HG03097 (cell line): ENCODE measurements at regions not wholly inside any gene's neighbourhood (a gene's known extent, or its start where the extent isn't known, plus 50 kb on each side); places are given as distances from the start of the nearest gene placed in this dataset.
"Not testable (repeated sequence)": the region's sequence is repeated elsewhere in the genome, so short reads cannot be mapped to it uniquely, and the experiment has no call there.

ENCODE experiments used
- ATAC-seq: cut with Tn5 transposase; IDR thresholded peaks from one replicate; pipeline ENCODE4 v1.9.1; 2021; ENCODE audit not compliant: unreplicated experiment, low FRiP score

- no peak for ATAC-seq
These were observed 245.2 kb upstream of the TARS1 start for GRCh38 chr5:33195431-33196165.

DNA sequence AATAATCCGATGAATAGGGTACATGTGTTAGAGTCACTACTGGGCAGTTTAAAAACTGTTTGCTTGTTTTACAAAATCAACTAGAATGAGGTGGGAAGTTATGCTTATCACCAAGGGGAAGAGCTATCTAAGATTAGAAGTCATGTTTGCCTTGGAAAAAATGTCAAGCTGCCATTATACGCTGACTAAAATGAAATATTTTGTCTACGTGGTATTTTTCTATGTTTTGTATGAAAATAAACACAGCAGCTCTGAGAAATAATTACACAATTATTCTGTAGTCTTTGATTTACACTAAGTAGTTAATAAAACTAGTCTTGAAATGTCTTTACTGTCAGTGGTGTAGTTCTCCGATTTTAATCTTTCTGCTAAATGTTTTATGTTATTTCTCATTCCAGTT is 241.9 kb upstream of the TARS1 start:
- no peak for ATAC-seq

GRCh38 chr5:33203931-33204330 is 236.8 kb upstream of the TARS1 start:
- ATAC-seq: no peak

GRCh38 chr5:33205079-33205478 is 235.7 kb upstream of the TARS1 start:
- no peak for ATAC-seq

DNA sequence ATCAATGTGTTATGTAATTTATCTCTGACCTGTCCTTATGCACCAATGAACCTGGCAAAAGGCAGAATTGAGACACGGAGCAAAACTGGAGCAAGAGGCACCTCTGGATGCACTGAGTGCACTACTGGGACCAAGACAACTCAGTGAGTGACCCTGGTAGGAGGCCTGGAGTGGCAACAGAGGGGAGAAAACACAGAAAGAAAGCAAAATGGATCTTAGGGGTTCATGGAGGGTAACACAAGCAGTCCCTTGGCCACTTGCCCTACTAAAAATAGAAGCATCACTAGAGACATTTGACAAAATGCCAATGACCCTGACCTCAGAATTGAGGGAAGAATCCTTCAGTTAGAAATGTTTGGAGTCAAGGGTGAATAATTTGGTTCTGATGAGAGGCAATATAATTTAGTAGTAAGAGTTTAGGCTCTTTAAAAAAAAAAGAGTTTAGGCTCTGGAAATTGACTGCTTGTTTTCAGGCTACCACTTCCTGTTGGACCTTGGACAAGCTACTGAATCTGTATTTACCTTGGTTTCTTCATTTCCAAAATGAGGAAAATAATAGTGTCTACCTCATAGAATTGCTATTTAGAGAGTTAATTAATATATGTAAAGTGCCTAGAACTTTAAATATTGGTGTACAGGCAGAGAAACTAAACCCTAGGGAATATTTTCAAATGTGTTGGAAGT is 234.9 kb upstream of the TARS1 start:
- no peak for ATAC-seq

DNA sequence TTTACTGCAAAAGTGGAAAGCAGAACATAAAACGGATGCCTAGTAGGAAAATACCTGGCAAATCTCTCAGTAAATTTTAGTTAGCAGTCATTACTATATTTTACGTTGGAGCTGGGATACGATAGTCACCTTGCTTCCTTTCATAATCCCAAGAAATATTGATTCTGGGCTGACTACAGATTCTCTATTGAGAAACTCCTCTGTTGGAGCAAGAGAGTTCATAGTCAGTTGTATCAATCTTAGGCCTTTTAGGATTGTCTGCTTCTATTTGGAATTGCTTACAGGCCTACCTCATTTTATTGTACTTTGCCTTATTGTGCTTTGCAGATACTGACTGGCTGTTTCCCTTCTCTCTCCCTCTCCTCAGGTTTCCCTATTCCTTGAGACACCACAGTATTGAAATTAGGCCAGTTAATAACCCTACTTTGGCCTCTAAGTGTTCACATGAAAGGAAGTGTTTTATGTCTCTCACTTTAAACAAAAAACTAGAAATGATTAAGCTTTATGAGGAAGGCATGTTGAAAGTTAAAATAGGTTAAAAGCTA is 233.7 kb upstream of the TARS1 start:
- no peak for ATAC-seq

- ATAC-seq: no peak
These were observed 231.5 kb upstream of the TARS1 start for GRCh38 chr5:33209252-33209651.

DNA sequence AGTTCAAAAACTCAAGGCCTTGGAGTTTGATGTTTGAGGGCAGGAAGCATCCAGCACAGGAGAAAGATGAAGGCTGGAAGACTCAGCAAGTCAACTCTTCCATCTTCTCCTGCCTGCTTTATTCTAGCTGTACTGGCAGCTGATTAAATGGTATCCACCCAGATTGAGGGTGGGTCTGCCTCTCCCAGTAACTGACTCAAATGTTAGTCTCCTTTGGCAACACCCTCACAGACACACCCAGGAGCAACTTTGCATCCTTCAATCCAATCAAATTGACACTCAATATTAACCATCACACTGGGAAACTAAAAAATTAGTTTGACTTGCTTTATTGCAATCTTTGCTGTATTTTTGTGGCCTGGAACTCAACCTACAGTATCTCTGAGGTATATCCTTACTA is 230.5 kb upstream of the TARS1 start:
- ATAC-seq: not testable (repeated sequence)

- ATAC-seq: no peak
These were observed 229.8 kb upstream of the TARS1 start for GRCh38 chr5:33210978-33211377.

GRCh38 chr5:33212439-33212838 is 228.3 kb upstream of the TARS1 start:
- no peak for ATAC-seq

DNA sequence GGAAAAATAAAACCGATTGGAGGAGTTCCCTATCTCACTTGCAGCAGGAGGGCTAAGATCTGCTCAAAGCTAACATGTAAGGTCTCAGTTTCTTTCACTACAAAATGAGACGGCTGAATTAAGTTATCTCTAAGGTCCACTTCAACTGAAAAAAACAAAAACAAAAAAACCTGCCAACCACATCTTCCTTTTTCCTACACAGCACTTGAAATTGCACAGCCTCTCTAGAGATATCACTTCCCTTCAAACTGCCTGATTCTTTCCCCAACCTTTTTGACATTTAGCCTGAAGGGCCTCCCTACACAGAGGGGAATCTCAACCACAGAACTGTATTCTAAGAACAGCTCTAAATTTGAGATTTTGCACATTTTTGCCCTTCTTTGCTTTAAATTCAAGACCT is 227.9 kb upstream of the TARS1 start:
- no peak for ATAC-seq

- ATAC-seq: no peak
These were observed 217.0 kb upstream of the TARS1 start for GRCh38 chr5:33223563-33224284.

DNA sequence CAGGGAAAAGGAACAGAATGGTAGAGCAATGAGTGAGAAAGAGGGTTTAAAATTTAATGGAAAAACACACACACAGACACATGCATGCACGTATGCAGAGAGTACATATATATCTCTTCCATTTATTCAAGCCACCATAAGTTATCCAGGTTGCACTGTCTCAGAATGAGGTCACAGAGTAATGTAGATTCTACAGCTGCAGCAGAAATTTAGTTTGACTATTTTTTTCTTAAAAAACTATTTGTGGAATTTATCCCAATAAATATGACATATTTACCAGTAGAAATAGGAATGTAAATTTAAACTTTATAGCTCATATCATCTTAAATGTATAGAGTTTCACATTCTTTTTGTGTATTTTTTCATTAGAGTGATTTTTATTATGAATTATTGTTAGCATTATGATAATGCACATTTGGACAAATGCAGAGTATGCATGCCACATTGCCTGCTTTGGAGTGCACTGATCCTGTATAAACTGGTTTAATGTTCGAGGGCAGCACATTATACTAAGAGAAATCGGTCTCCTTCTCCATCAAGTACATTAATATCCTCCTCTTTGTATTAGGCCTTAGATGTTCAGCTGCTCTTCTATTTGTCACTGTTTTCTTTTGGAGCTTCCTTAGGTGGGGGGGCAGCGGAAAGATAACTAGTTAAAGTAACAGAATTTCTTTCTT is 216.3 kb upstream of the TARS1 start:
- no peak for ATAC-seq

GRCh38 chr5:33227247-33227646 is 213.5 kb upstream of the TARS1 start:
- no peak for ATAC-seq

DNA sequence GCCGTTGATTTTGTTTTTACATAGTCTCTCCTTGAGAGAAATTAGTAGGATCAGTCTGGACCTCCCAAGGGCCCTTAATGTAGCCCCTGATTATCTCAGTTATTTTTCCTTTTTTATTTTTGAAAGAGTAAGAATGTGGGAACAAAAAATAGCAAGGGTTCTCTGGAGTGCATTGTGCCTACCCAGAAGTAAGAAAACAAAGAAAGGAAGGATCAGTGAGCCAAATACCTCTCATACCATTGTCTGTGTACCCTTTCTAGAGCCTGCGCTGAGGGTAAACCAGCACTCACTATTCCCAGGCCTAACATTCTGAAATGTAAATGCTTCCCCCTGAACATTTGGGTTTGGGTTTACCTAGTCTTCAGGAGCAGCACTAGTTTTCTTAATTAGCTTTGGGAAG is 213.0 kb upstream of the TARS1 start:
- ATAC-seq: no peak

DNA sequence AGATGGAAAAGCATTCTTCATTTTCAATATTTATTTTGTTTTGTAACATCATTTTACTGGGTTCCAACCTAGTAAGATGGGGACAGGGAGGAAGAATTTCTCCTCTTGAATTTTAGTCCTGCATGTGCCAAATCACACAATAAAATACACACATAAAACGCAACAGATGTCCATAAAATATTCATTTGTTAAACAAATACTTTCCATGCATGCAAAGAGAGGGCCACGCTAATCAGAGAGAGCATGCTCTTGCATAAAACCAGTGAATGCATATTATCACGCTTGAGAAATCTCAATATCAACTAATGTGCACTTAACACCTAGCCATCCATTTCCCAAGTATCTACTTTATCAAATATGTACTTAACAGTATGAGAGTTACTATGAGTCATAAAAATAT is 212.6 kb upstream of the TARS1 start:
- no peak for ATAC-seq

GRCh38 chr5:33229216-33229615 is 211.5 kb upstream of the TARS1 start:
- ATAC-seq: no peak

DNA sequence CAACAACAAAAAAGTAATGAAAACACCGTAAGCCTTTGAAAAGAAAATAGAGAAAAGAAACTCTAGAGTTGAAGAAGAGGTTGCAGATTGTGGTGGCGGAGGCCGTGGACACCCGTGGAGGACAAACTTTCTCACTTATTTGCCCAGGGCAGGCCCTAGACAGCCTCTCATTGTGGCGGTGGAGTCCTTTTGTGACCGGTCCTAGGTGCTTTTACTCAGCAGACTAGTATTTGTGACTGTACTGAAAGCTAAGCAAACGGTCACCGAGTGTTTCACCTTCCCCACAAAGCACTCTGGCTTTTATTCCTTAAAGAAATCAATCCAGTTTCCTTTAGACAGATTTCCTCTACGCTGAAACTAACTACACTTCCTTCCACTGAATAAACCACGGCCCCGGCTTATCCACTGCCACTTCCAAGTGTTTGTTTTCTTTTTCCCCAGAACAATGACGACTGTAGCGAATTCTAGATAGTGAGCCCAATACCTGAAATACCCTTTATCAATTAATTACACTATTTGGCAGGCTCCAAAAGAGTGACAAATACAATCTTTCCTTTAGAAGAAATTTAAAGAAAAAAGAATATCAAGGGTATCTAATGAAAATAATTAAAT is 210.2 kb upstream of the TARS1 start:
- no peak for ATAC-seq

DNA sequence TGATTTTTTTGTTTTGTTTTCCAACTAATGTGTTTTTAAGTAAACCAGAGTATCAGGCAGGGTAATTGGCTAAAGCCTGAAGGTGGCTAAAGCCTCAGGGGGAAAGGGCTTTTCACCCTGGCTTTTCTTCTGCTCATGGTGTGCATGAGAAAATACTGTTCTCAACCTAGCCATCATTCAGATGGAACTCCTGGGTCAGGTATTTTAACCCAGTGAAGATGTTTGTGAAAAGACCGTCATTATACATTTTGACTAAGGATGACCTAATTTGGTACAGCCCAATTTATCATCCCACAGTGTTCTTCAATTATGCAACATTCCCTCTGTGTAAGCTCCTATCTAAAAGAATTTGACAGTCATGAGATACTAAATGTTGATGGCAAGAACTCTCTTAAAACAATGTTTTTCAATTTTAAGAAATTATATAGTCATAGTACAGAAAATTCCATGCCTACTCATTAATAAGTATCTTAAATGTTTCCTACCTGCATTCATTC is 209.5 kb upstream of the TARS1 start:
- ATAC-seq: no peak

GRCh38 chr5:33231935-33232334 is 208.8 kb upstream of the TARS1 start:
- no peak for ATAC-seq
